C4-2B (cell line): ENCODE measurements at regions not wholly inside any gene's neighbourhood (a gene's known extent, or its start where the extent isn't known, plus 50 kb on each side); places are given as distances from the start of the nearest gene placed in this dataset.
"Not testable (repeated sequence)": the region's sequence is repeated elsewhere in the genome, so short reads cannot be mapped to it uniquely, and the experiment has no call there.

Experiments used
- H3K27ac ChIP-seq: fragments of 450-650 bp; 2 replicates; pipeline ENCODE4 v1.5.1; 2017
- ZFX ChIP-seq: fragments of 450-650 bp; IDR thresholded peaks from 2 replicates; pipeline ENCODE4 v1.6.1; 2017
- TF ChIP-seq, protein P1 (sequence below): fragments of 450-650 bp; conservative IDR thresholded peaks from 2 replicates; pipeline ENCODE4 v1.5.1; 2017; ENCODE audit warnings: mild to moderate bottlenecking

- no peak overlapping the region for H3K27ac ChIP-seq
- no peak for TF ChIP-seq ZFX
- TF ChIP-seq, protein P1, sequence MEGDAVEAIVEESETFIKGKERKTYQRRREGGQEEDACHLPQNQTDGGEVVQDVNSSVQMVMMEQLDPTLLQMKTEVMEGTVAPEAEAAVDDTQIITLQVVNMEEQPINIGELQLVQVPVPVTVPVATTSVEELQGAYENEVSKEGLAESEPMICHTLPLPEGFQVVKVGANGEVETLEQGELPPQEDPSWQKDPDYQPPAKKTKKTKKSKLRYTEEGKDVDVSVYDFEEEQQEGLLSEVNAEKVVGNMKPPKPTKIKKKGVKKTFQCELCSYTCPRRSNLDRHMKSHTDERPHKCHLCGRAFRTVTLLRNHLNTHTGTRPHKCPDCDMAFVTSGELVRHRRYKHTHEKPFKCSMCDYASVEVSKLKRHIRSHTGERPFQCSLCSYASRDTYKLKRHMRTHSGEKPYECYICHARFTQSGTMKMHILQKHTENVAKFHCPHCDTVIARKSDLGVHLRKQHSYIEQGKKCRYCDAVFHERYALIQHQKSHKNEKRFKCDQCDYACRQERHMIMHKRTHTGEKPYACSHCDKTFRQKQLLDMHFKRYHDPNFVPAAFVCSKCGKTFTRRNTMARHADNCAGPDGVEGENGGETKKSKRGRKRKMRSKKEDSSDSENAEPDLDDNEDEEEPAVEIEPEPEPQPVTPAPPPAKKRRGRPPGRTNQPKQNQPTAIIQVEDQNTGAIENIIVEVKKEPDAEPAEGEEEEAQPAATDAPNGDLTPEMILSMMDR: peak; percentile 41
These were observed 309.9 kb upstream of the NOX3 start for GRCh38 chr6:155765275-155766194.

- no peak for TF ChIP-seq ZFX
- TF ChIP-seq, protein P1: no peak
- H3K27ac ChIP-seq: no peak overlapping the region
These were observed 307.0 kb upstream of the NOX3 start for GRCh38 chr6:155762649-155763048.

DNA sequence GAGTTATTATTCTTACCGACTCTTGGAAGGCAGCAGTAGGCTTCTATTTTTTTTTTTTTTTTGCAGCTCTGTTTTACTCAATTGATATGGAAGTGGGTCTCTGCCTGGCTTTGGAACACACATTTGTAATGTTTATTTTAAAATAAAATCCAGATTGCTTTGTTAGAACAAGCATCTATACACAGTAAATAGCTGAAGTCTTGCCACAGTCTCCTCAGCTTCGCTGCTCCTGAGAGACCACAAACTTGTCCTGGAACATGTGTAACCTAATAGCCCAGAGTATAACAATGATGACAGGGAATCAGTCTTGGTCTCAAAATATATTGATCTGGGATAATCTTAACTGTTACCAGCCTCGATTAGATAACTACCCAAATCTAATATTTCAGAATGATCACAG lies 299.8 kb upstream of the NOX3 start:
- H3K27ac ChIP-seq: no peak overlapping the region
- no peak for TF ChIP-seq ZFX
- TF ChIP-seq, protein P1: no peak

- H3K27ac ChIP-seq: not testable (repeated sequence)
These were observed 293.1 kb upstream of the NOX3 start for GRCh38 chr6:155748778-155749177.

- no peak overlapping the region for H3K27ac ChIP-seq
- TF ChIP-seq, protein P1: no peak
- TF ChIP-seq ZFX: no peak
These were observed 291.9 kb upstream of the NOX3 start for GRCh38 chr6:155747491-155747890.

DNA sequence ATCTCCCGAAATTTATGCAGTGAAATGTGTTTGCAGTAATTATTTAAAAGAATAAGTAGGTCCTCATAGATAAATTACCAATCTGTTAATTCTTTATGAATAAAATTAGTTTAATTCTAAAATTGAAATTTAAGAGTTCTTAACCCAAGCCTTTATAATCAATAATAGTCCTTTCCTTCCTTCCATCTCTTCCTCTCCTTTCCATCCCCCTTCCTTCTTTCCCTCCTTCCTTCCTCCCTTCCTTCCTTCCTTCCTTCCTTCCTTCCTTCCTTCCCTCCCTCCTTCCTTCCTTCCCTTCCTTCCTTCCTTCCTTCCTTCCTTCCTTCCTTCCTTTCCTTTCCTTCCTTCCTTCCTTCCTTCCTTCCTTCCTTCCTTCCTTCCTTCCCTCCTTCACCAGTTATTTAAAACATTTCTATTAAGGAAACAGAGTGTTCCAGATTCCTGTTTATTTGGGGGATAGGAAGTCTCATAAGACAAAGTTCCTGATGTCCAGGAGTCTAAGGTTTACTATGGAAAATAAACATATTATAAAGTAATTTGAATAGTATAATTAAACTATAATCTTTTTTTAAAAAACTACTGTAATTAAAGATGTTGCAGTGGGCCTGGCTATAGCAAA lies 285.3 kb upstream of the NOX3 start:
- no peak overlapping the region for H3K27ac ChIP-seq
- TF ChIP-seq, protein P1: no peak
- TF ChIP-seq ZFX: no peak

GRCh38 chr6:155738602-155739105 lies 283.0 kb upstream of the NOX3 start:
- TF ChIP-seq, protein P1: no peak
- no peak for TF ChIP-seq ZFX
- H3K27ac ChIP-seq: no peak overlapping the region
